ENCODE measurements at regions not wholly inside any gene's neighbourhood (a gene's known extent, or its start where the extent isn't known, plus 50 kb on each side); places are given as distances from the start of the nearest gene placed in this dataset.

DNA sequence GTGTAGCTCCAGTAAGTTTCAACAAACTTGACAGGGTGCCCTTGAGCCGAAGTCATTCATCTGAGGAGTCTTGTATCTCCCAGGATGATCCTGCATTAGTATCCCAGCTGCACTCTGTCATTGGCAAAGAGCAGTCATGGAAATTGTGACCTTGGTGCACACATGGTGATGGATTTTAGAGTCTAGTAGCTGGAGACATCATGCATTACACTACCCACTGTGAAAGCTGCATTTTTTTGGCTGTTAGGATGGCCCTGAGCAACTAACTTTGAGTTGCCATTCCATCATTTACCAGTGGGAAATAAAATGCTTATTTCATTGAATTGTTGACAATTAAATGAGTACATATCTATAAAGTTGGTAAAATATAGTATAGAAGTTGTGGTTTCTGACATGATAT, 552.6 kb upstream of the CBLB start:
- no peak for TF ChIP-seq POLR2A (IDR thresholded peaks at IDR 0.05)
- TF ChIP-seq, protein P1, sequence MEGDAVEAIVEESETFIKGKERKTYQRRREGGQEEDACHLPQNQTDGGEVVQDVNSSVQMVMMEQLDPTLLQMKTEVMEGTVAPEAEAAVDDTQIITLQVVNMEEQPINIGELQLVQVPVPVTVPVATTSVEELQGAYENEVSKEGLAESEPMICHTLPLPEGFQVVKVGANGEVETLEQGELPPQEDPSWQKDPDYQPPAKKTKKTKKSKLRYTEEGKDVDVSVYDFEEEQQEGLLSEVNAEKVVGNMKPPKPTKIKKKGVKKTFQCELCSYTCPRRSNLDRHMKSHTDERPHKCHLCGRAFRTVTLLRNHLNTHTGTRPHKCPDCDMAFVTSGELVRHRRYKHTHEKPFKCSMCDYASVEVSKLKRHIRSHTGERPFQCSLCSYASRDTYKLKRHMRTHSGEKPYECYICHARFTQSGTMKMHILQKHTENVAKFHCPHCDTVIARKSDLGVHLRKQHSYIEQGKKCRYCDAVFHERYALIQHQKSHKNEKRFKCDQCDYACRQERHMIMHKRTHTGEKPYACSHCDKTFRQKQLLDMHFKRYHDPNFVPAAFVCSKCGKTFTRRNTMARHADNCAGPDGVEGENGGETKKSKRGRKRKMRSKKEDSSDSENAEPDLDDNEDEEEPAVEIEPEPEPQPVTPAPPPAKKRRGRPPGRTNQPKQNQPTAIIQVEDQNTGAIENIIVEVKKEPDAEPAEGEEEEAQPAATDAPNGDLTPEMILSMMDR (IDR thresholded peaks at IDR 0.05) = no peak
